HG02798 (cell line): ENCODE measurements at regions not wholly inside any gene's neighbourhood (a gene's known extent, or its start where the extent isn't known, plus 50 kb on each side); places are given as distances from the start of the nearest gene placed in this dataset.
"Not testable (repeated sequence)": the region's sequence is repeated elsewhere in the genome, so short reads cannot be mapped to it uniquely, and the experiment has no call there.

Experiments used
- ATAC-seq: cut with Tn5 transposase; IDR thresholded peaks from one replicate; pipeline ENCODE4 v1.9.1; 2021; ENCODE audit warnings: mild to moderate bottlenecking; ENCODE audit not compliant: unreplicated experiment, poor library complexity

DNA sequence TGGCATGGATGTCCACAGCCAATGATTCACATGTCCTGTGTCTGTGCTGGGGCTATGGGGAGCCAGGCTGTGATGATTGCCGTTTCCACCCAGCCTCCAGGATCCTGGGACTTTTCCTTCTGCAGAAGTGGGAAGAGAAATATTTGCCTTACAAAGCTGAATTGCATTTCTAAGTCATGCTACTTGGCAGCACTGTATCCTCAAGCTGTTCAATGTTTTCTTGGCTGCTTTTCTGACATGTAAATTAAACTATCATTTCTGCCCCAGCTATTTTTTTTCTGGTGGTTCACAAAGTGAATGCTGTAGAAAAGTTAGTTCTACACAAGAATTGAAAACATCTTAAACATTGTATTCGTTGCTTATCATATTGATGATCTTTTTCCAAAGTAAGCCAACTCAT, 51.9 kb upstream of the TCERG1L start:
- no peak for ATAC-seq

DNA sequence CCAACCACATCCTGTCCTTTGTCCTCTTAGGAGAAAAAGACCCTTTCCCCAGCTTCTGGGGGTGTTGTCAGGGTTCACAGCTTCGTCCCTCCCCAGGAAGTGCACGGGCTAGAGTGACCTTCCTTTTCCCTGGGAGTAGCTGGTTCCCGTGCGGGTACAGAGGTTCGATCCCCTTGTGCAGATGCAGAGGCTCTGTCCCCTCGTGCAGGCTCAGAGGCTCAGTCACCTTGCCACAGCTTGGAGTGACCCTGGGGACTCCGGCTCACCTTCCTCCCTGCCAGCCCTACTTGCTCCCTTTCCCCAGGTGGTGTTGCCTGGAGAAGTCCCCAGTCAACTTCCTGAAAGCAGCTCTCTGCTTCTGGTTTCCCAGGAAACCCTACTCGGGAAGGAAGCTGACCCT, 60.0 kb upstream of the TCERG1L start:
- no peak for ATAC-seq

DNA sequence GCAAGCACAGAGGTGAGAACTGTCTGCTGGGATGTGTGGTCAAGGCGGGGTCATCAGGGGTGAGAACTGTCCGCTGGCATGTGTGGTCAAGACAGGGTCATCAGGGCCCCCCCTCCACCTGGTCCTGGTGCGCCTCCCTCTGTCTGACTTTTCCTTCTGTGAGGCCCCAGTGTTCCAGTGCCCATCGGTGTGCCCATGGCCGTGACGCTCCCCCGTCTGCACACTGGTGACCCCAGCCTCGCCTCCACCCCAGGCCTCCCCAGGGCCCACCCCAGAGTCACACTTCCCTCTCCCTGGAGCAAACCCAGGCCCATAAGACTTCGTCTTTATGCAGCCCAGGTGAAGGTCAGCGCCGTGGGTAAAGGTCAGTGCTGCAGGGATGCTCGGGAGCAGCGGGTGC, 70.1 kb upstream of the TCERG1L start:
- no peak for ATAC-seq

DNA sequence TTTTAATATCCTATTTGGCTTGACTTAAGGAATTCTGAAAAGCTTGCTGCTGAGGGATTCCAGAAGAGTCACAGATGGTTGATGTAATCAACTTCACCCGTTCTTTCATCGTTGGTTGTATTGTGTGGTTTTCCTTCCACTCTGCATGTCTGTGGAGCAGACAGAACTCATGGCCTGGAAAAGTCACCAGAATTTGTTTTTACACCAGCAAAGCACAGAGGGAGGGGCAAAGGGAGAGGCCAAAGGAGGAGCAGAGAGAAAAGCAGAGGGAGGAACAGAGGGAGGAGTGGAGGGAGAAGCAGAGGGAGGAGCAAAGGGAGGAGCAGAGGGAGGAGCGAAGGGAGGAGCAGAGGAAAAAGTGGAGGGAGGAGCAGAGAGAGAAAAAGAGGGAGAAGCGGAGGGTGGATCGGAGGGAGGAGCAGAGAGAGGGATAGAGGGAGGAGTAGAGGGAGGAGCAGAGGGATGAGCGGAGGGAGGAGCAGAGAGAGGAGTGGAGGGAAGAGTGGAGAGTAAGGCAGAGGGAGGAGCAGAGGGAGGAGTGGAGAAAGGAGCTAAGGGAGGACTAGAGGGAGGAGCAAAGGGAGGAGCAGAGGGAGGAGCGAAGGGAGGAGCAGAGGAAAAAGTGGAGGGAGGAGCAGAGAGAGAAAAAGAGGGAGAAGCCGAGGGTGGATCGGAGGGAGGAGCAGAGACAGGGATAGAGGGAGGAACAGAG, 73.8 kb upstream of the TCERG1L start:
- not testable (repeated sequence) for ATAC-seq

DNA sequence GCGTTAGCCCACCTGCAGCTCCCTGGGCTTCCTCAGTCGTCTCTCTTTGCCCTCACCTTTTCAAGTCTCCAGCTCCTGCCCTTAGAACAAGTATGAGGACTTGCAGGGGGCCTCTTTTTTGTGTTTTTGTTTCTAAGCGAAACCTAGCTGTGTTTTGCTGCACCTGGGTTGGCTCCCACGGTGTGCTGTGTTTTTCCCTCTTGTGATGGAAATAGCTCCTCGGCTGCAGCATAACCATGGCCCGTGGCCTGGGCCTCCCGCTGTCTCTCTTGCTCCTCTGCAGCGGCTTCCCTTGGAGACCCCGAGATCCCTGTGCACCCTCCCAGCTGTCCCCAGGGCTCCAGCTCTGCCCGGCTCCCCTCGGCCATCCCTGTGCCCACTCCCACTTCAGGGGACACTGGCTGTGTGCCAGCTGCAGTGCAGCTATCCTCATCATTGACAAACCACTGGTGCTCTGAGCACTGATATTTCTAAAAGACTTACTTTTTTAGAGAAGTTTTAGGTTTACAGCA, 75.6 kb upstream of the TCERG1L start:
- ATAC-seq = no peak

DNA sequence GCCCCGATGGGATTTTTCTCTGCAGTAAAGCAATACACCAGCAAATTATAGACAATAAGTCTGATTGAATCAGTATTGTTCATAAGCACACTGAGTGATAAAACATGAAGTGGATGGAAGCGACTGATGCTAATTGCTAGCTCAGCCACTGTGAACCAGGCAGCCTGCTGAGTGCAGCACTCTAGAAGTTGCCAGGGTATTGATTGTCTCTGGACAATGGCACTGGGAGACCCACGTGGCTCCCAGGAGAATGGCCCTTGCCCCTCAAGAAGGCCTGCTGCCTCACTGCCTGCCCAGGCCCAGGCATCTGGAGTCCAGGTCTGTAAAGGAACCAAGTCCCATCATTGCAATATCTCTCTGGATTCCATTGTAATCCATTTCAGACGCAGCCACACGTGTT, 80.4 kb upstream of the TCERG1L start:
- no peak for ATAC-seq

DNA sequence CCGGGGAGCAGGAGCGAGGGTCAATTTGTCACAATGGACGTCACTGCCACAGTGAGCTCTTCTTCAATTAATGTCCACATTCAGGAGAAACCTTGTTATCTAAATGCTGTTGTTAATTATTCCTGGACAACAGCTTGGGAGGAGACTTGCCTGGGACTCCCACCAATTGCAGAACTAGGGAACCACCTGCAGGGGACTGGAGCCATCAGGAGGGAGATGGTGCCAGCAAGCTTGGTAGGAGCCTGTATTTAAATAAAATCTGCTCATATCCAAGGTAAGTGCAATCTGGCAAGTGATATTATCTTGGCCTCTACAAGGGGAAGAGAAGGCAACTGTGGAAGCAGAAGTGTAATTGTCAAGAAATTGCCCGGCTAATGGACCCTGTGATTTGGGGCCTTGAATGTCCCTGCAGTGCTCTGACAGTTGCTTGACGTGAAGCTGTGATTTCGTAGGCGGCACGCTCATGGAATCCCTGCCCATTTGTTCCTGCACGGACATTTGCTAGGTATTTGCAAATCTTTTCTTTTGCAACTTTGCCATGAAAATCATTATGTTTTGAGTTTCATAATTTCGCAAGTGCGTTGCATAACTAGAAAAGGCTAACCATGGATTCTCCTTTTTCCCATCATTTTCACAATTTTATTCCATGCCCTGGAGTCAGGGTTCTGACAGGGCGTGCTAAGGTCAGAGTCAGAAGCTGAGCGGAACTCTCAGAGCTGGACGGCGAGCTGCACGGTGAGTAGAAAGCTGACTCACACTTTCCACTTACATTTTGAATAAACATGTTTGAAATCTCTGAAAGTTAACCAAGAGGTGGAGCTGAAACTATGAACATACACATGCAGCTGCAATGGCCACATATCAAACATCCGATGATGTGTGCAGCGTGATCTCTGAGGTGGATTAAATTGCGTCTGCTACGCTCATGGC, 84.9 kb upstream of the TCERG1L start:
- ATAC-seq = no peak

DNA sequence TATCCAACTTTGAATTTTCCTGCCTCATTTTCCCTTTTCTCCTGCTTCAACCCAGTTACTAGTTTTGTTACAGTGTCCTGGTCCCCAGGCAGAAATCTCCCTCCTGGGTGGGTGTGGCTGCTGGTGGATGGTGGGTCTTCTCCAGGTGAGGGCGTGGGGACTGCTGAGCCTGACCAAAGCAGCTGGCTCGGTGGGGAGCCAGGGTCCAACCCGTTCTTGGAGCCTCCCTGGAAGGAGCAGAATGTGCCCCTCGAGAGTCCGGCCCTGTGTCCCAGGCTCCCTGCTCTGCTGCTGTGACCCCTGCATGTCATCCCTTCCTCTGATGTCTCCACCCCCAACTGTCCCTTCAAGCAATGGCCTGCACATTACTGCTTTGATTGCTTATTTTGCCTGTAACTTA, 86.6 kb upstream of the TCERG1L start:
- ATAC-seq = no peak

DNA sequence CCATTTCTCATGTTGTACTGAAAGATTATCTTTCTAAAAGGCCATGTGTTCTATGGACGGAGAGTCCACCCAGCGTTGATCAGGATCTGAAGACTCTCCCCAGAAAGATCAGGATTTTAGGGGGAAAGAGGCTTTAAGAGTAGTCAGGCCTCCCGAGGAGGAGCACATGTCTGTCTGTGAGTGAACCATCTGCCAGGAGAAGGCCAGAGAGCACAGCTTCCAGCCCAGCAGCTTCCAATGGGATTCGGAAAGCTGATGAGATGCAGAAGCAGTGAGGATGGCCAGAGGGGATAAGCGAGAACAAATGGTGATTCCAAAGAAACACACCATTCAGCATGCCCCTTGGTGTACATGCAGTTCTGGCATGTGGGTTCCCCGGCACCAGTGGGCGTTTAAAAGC, 88.5 kb upstream of the TCERG1L start:
- no peak for ATAC-seq

DNA sequence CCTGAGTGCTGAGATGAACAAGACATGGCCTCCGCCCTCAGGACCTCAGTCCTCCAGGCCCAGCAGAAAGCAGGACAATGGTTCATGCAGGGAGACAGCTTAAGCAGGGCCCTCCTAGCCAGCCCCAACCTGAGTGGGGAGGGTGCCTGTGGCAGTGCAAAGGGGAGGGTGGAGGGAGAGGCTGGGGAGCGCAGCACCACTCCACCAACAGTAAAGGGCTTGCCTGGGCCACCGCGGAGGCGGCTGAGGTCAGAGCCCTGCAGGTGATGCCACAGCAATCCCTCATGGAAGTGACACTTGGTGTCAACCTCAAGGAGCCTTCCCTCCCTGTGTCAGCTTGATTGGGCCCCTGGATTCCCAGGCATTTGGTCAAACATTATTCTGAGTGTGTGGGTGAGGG, 89.0 kb upstream of the TCERG1L start:
- ATAC-seq = no peak

DNA sequence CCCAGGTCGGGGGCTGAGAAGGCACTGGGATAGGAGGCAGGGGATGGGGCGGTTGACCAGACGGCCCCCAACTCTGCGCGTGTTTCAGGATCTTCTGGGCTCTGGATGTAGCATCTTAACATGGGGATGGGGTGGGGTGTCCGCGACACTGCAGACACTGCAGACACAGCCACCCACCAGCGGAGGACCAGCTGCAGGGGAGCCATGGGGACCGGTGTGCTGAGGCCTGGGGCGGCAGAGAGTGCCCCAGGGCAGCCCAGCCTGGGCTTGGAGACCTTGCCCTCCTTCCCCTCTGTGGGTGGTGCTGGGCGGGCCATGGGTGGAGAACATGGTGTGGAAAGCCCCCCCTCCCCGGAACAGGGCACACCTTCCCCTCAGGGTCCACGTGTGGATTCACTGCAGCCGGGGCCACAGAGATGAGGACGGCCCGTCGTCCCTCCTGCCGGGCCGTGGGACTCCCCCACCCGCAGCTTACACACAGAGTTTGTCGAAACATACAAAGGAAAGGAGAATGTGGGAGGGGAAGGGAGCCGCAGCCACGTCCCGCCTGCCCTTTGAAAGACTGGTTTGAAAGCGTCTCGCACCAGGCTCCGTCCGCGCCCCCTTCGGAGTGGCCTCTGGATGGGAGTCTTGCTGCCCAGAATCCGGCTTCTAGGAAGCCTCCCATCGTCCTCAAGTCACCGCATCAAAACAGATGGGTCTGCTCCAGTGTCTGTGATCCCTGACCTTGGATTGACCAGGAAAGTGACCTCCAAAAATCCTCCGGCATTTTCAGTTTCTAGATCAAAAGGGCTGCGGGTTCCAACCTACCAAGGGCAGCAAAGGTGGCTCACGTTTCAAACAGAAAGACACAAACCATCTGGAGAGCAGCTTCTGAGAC, 91.5 kb upstream of the TCERG1L start:
- ATAC-seq = no peak

DNA sequence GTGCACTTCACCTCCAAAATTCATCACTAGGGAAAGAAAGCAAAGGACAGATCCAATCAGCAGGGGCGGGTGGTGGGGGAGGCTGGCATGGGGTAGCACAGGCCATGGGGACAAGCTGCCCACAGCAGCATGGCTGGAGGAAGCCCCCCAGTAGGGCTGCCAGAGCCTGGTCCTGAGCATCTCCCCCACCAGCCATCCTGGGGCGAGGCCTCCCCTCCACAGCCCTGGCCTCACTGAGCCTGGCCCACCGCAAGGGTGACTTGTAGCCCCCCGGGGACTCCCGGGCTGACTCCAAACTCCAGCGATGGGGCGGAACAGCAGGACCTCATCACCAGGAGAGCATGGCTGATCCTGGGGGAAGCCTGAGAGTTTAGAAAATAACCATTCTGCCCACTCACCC, 92.4 kb upstream of the TCERG1L start:
- ATAC-seq = no peak

DNA sequence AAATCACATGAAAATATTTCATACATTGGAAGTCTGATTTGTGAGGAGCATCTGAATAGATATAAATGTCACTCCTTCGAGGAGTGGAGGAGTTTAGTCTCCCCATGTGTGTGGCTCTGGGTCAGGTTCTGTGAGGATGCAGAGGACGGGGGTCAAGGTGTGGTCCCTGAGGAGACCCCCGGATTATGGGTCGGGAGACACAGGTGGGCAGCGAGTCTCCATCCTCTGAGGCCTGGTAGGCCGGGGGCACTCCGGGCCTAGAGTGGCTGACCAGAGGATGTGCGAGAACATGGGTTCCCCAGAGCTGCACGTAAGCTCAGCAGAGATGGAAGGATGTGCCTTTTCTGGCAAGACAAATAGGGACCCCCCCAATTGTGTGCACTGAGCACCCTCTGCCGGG, 93.4 kb upstream of the TCERG1L start:
- no peak for ATAC-seq

DNA sequence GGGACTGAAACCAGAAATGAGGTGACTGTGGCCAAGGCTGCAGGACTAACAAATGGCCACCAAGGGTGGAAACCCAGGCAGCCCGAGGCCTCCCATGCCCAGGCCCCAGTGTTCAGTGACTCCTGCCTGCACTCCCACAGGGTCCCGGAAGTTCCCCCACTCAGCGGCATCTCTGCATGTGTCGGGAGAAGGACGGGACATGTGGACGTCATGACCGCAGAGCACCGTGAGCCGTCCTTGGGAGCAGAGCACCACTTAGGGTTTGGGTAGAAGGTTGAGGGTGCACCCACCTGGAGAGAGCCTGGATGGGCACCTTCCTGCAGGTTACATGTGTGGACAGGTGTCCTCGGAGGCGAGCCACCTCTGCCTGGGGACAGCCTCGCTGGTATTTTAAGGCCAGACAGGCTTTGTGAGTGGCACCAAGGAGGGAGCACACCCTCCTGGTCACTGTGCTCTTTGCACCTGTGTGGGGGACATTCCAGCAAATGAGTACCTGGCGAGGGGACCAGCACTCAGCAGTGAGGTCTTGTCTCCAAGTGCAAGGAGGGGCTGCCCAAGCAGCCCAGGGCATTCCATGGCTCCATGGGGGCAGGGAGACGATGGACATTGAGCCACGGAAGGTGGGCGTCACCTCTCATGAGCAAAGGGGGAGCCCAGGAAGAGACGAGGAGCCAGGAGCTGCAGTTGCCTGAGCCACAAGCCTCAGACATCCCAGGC, 95.3 kb upstream of the TCERG1L start:
- no peak for ATAC-seq

DNA sequence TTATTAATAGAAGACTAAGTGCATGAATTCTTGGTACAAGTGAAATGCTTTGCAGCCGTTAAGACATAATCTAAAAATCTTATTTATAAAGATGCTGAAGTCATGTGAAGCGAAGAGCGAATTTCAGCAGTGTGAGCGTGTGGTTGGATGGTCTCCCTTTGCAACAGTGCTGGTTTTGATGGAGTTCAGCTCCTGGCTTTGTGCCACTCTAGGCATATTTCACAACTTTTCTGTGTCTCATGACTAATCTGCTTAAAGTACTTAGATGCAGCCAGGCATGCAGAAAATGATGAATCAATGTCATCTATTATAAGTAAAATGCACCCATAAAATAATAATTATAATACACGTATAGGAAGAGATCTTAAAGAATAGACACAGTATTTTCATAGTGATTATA, 107.2 kb upstream of the TCERG1L start:
- ATAC-seq = no peak

DNA sequence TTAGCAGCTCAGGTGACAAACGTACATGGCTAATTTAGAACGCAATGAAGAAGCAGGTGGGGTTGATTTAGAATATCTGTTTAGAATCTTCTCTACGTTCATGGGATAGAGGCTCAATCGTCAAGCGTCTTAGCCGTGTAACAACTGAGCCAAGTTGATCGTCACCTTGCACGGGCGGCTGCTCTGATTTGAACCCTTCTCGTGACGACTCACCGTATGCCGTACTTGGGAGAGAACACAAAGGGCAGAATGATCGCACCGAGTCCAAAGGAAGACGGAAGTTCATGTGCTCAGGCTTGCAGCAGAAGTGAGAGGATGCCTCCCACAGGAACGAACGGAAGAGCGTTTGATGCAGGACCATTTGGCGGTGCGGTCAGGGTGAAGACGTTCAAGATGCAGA, 108.3 kb upstream of the TCERG1L start:
- ATAC-seq = no peak

DNA sequence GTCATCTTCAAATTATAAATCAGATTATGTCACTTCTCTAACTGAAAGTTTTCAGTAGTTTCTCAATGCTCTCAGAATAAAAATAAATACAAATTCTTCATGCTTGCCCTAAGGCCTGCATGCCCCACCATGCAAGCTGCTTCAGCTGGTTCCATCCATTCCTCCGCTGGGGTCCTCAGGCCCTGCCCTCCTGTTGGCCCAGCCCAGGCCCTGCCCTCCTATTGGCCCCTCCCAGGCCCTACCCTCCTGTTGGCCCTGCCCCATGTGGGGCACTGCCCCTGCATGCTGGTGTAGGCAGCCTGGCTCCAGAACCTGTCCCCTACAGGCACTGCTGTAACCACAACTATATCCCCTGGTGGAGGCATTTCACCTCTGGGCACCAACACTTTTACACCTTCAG, 109.3 kb upstream of the TCERG1L start:
- ATAC-seq = no peak

DNA sequence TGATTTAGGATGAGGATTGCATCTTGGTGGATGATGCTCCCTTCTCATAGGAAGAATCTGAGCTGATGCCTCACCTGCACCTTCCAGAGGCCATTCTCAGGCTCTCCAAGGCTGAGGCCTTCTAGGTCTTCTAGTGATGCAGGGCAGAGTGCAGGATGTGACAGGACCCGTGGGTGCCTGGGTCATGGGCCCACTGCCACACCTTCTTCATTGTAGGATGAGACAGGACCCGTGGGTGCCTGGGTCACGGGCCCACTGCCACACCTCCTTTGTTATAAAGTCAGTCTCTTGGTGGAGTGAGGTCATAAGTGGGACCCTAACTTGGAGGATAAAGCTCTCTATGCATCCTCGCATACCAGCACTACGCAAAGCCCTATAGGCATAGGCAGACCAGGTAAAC, 109.9 kb upstream of the TCERG1L start:
- ATAC-seq = no peak

DNA sequence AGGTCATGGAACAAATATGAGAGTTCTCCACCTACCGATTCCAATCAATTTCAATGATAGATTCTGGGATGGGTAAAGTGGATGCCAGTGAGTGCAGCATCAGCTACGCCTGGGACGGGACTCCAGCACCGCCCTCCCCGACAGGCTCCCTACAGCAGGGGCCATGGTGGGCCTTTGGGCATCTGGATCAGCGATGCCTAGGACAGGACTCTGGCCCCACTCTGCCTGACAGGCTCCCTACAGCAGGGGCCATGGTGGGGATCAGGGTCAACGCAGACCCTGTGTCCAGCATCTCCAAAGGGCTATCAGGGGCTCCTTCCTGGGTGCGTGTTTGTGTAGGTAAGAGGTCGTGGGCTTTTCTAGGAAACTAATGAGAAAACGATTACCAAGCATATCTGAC, 111.2 kb upstream of the TCERG1L start:
- ATAC-seq = no peak

DNA sequence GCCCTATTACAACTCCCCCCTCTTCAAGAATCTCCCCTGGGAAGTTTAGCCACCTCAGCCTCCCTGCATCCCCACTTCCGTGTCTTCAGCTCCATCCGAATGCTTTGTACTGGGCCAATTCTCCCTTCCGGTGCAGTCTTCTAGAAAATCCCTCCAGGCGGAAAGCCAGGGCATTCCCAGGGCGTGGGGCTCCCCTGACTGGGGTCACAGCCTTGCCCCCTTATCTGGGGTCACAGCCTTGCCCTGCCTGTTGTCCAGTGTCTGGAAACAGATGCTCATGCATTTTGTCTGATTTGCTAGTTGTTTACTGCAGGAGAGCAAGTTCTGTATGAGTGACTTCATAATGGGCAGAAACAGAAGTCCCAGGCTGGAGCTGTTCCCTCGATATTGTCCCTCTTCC, 112.5 kb upstream of the TCERG1L start:
- ATAC-seq = no peak
